H1 (cell line): ENCODE measurements at regions not wholly inside any gene's neighbourhood (a gene's known extent, or its start where the extent isn't known, plus 50 kb on each side); places are given as distances from the start of the nearest gene placed in this dataset.

Source experiments
- FOSL1 ChIP-seq: IDR thresholded peaks from 2 replicates; pipeline ENCODE4 v1.6.1; 2011; ENCODE audit warnings: mild to moderate bottlenecking, low read depth, low read length, moderate library complexity; ENCODE audit not compliant: insufficient read depth
- TBP ChIP-seq: IDR thresholded peaks from 2 replicates; pipeline ENCODE4 v1.6.1; 2011; ENCODE audit warnings: low read depth, low read length, improper control_type of control experiment
- TF ChIP-seq, protein P1 (sequence below): fragments of 300-600 bp; sonication (generic); IDR thresholded peaks from 2 replicates; pipeline ENCODE4 v1.7.1; 2012; ENCODE audit warnings: low read length, moderate library complexity, mild to moderate bottlenecking, inconsistent platforms; ENCODE audit not compliant: insufficient replicate concordance

DNA sequence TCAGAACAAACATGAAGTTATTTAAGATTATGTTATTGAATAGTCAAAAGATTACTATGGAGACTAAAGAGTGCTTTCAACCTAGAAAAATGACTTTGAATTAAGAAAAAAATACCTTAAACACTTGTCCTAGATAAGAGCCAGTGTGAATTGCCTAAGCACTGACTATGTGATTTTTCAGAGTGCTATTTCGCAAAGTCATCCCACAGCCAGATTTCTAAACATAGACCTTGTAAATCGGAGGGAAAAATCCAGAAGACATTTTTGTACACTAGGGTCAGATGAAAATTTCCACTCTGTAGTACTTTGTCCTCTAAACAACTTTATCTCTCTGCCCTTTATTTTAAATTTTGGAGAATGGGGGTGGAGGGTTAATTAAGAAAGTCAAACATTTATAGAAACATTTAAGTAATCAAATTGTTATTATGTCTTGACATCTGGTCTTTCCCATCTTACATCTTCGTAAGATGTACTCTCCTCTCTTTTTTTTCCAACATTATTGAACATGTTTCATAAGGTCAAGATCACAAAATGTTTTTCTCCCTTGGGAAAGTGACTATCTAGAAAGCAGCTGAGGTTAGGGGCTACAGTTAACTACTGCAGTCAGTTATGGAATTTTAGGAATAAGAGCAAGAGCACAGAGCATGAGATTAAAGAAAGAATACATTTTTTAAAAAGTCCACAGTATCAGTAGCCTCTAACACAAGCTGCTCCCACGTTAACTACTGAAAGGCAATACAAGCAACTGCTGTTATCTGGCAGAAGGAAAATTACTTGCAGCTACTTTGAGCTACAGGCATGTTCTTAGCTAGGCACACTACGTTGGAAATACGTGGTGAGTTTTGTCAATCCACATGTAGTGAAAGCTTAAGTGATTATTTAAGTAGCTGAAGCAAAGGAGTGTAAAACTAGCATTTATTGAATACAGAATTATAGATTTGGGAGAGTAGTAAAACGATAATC is 648.5 kb downstream of the HTR1B start (continued):
- TF ChIP-seq, protein P1, sequence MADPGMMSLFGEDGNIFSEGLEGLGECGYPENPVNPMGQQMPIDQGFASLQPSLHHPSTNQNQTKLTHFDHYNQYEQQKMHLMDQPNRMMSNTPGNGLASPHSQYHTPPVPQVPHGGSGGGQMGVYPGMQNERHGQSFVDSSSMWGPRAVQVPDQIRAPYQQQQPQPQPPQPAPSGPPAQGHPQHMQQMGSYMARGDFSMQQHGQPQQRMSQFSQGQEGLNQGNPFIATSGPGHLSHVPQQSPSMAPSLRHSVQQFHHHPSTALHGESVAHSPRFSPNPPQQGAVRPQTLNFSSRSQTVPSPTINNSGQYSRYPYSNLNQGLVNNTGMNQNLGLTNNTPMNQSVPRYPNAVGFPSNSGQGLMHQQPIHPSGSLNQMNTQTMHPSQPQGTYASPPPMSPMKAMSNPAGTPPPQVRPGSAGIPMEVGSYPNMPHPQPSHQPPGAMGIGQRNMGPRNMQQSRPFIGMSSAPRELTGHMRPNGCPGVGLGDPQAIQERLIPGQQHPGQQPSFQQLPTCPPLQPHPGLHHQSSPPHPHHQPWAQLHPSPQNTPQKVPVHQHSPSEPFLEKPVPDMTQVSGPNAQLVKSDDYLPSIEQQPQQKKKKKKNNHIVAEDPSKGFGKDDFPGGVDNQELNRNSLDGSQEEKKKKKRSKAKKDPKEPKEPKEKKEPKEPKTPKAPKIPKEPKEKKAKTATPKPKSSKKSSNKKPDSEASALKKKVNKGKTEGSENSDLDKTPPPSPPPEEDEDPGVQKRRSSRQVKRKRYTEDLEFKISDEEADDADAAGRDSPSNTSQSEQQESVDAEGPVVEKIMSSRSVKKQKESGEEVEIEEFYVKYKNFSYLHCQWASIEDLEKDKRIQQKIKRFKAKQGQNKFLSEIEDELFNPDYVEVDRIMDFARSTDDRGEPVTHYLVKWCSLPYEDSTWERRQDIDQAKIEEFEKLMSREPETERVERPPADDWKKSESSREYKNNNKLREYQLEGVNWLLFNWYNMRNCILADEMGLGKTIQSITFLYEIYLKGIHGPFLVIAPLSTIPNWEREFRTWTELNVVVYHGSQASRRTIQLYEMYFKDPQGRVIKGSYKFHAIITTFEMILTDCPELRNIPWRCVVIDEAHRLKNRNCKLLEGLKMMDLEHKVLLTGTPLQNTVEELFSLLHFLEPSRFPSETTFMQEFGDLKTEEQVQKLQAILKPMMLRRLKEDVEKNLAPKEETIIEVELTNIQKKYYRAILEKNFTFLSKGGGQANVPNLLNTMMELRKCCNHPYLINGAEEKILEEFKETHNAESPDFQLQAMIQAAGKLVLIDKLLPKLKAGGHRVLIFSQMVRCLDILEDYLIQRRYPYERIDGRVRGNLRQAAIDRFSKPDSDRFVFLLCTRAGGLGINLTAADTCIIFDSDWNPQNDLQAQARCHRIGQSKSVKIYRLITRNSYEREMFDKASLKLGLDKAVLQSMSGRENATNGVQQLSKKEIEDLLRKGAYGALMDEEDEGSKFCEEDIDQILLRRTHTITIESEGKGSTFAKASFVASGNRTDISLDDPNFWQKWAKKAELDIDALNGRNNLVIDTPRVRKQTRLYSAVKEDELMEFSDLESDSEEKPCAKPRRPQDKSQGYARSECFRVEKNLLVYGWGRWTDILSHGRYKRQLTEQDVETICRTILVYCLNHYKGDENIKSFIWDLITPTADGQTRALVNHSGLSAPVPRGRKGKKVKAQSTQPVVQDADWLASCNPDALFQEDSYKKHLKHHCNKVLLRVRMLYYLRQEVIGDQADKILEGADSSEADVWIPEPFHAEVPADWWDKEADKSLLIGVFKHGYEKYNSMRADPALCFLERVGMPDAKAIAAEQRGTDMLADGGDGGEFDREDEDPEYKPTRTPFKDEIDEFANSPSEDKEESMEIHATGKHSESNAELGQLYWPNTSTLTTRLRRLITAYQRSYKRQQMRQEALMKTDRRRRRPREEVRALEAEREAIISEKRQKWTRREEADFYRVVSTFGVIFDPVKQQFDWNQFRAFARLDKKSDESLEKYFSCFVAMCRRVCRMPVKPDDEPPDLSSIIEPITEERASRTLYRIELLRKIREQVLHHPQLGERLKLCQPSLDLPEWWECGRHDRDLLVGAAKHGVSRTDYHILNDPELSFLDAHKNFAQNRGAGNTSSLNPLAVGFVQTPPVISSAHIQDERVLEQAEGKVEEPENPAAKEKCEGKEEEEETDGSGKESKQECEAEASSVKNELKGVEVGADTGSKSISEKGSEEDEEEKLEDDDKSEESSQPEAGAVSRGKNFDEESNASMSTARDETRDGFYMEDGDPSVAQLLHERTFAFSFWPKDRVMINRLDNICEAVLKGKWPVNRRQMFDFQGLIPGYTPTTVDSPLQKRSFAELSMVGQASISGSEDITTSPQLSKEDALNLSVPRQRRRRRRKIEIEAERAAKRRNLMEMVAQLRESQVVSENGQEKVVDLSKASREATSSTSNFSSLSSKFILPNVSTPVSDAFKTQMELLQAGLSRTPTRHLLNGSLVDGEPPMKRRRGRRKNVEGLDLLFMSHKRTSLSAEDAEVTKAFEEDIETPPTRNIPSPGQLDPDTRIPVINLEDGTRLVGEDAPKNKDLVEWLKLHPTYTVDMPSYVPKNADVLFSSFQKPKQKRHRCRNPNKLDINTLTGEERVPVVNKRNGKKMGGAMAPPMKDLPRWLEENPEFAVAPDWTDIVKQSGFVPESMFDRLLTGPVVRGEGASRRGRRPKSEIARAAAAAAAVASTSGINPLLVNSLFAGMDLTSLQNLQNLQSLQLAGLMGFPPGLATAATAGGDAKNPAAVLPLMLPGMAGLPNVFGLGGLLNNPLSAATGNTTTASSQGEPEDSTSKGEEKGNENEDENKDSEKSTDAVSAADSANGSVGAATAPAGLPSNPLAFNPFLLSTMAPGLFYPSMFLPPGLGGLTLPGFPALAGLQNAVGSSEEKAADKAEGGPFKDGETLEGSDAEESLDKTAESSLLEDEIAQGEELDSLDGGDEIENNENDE, result no peak
- no peak for TF ChIP-seq TBP
- TF ChIP-seq FOSL1, result no peak
